ENCODE measurements at regions not wholly inside any gene's neighbourhood (a gene's known extent, or its start where the extent isn't known, plus 50 kb on each side); places are given as distances from the start of the nearest gene placed in this dataset.

DNA sequence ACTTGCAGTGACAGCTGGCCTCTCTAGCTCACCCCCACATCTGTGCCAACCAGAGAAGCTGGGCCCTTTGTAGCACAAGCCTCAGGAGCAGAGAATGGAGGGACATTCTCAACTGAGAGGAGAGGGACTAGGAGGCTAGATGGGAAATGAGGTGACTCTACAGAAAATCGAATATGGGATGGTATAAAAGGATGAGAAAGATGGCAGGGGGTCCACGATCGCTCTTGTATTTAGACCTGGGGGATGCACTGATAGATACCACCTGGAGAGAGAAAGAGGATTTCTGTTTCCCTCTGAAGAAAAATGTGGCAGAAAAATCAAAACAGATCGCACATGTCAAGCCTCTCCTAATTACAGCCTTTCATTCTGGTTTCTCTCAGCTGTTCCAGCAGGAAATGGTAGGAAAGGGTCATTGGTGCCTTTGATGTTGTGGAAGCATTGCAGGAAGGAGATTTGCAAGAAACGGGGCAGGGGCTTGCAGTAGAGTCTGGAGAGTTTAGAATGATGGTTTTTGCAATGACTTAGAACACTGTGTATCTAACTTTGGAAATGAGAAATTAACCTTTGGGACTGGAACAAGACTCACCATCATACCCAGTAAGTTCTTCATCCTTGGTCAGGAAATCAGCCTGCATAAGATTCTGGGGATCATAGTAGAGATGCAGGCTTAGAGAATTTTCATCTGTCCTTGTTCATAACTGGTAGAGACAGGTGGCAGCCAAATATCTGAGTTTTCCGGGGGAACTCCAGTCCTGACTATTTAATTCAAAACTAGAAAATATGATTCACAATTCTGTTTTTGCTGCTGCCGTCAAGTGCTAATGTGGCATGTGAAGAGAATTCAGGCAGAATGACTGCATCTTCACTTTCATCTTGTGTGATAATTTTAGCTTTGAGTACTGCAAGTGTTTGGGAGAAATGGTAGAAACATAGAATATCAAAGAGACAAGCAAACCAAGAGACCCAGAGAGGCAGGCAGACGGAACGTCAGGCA is 98.8 kb downstream of the DAD1 start (continued):
- no peak for TF ChIP-seq FOXA2 (IDR thresholded peaks at IDR 0.05)

DNA sequence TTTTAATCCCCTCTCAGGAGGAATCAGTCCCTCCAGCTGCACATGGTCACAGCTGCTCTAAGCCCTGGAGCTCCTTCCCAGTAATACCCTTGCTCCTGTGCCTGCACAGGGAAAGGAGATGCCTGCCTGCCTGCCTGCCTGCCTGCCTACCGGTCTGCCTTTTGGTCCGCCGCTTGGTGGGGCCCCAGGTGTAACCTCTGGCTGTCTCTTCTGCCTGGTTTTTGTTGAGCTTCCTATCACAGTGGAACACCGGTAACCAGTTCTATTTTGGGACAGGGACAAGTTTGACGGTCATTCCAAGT is 99.8 kb downstream of the DAD1 start:
- Histone ChIP-seq H3K27me3 (ENCODE audit: control insufficient read depth in 4 of 4, insufficient read depth in 4 of 4, low read length in 3 of 4) (peaks cover 0 to 8% (median 1%) of the 10 kb centered on the region in 4 donors), H3K9ac (ENCODE audit: low read depth in 1 of 2, low read length in 2 of 2) (no peak overlapping the region), H3K4me3 (ENCODE audit: low read depth in 1 of 3, low read length in 3 of 3) (no peak overlapping the region), H3K27ac (ENCODE audit: low read depth in 1 of 2, low read length in 2 of 2) (no peak overlapping the region), H3K4me1 (ENCODE audit: control insufficient read depth in 4 of 4, insufficient read depth in 4 of 4, low read length in 3 of 4) (no peaks in the 10 kb centered on the region), H3K36me3 (ENCODE audit: control insufficient read depth in 4 of 4, insufficient read depth in 3 of 4, low read depth in 1 of 4, low read length in 3 of 4) (no peaks in the 10 kb centered on the region), H3K9me3 (ENCODE audit: control insufficient read depth in 4 of 4, low read length in 3 of 4) (no peaks in the 10 kb centered on the region)
- TF ChIP-seq GABPA (IDR thresholded peaks at IDR 0.05 in 1 of 2, conservative IDR thresholded peaks at IDR 0.05 in 1 of 2), result no peak
- TF ChIP-seq YY1 (IDR thresholded peaks at IDR 0.05), result no peak
- no peak for TF ChIP-seq NR2F2 (IDR thresholded peaks at IDR 0.05)
- TF ChIP-seq, protein P1, sequence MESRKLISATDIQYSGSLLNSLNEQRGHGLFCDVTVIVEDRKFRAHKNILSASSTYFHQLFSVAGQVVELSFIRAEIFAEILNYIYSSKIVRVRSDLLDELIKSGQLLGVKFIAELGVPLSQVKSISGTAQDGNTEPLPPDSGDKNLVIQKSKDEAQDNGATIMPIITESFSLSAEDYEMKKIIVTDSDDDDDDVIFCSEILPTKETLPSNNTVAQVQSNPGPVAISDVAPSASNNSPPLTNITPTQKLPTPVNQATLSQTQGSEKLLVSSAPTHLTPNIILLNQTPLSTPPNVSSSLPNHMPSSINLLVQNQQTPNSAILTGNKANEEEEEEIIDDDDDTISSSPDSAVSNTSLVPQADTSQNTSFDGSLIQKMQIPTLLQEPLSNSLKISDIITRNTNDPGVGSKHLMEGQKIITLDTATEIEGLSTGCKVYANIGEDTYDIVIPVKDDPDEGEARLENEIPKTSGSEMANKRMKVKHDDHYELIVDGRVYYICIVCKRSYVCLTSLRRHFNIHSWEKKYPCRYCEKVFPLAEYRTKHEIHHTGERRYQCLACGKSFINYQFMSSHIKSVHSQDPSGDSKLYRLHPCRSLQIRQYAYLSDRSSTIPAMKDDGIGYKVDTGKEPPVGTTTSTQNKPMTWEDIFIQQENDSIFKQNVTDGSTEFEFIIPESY (IDR thresholded peaks at IDR 0.05), result no peak
- TF ChIP-seq FOXA2 (IDR thresholded peaks at IDR 0.05), result no peak
- TF ChIP-seq, protein P2, sequence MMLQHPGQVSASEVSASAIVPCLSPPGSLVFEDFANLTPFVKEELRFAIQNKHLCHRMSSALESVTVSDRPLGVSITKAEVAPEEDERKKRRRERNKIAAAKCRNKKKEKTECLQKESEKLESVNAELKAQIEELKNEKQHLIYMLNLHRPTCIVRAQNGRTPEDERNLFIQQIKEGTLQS (IDR thresholded peaks at IDR 0.05), result no peak
- TF ChIP-seq FOXA1 (IDR thresholded peaks at IDR 0.05), result no peak
- TF ChIP-seq HNF4A (conservative IDR thresholded peaks at IDR 0.05), result no peak
- TF ChIP-seq, protein P3, sequence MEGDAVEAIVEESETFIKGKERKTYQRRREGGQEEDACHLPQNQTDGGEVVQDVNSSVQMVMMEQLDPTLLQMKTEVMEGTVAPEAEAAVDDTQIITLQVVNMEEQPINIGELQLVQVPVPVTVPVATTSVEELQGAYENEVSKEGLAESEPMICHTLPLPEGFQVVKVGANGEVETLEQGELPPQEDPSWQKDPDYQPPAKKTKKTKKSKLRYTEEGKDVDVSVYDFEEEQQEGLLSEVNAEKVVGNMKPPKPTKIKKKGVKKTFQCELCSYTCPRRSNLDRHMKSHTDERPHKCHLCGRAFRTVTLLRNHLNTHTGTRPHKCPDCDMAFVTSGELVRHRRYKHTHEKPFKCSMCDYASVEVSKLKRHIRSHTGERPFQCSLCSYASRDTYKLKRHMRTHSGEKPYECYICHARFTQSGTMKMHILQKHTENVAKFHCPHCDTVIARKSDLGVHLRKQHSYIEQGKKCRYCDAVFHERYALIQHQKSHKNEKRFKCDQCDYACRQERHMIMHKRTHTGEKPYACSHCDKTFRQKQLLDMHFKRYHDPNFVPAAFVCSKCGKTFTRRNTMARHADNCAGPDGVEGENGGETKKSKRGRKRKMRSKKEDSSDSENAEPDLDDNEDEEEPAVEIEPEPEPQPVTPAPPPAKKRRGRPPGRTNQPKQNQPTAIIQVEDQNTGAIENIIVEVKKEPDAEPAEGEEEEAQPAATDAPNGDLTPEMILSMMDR (IDR thresholded peaks at IDR 0.05; ENCODE audit: low read depth, low read length, missing input control), result no peak
- no peak for TF ChIP-seq SP1 (IDR thresholded peaks at IDR 0.05)
- TF ChIP-seq RXRA (IDR thresholded peaks at IDR 0.05), result no peak
- TF ChIP-seq RAD21 (IDR thresholded peaks at IDR 0.05), result no peak
- no peak for TF ChIP-seq JUND (IDR thresholded peaks at IDR 0.05)
- TF ChIP-seq, protein P4, sequence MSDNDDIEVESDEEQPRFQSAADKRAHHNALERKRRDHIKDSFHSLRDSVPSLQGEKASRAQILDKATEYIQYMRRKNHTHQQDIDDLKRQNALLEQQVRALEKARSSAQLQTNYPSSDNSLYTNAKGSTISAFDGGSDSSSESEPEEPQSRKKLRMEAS (IDR thresholded peaks at IDR 0.05), result no peak
- no peak for TF ChIP-seq EGR1 (IDR thresholded peaks at IDR 0.05; ENCODE audit: low read depth in 2 of 2)
- TF ChIP-seq HNF4G (IDR thresholded peaks at IDR 0.05), result no peak
- TF ChIP-seq, protein P5, sequence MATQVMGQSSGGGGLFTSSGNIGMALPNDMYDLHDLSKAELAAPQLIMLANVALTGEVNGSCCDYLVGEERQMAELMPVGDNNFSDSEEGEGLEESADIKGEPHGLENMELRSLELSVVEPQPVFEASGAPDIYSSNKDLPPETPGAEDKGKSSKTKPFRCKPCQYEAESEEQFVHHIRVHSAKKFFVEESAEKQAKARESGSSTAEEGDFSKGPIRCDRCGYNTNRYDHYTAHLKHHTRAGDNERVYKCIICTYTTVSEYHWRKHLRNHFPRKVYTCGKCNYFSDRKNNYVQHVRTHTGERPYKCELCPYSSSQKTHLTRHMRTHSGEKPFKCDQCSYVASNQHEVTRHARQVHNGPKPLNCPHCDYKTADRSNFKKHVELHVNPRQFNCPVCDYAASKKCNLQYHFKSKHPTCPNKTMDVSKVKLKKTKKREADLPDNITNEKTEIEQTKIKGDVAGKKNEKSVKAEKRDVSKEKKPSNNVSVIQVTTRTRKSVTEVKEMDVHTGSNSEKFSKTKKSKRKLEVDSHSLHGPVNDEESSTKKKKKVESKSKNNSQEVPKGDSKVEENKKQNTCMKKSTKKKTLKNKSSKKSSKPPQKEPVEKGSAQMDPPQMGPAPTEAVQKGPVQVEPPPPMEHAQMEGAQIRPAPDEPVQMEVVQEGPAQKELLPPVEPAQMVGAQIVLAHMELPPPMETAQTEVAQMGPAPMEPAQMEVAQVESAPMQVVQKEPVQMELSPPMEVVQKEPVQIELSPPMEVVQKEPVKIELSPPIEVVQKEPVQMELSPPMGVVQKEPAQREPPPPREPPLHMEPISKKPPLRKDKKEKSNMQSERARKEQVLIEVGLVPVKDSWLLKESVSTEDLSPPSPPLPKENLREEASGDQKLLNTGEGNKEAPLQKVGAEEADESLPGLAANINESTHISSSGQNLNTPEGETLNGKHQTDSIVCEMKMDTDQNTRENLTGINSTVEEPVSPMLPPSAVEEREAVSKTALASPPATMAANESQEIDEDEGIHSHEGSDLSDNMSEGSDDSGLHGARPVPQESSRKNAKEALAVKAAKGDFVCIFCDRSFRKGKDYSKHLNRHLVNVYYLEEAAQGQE (IDR thresholded peaks at IDR 0.05), result no peak
- DNase-seq (ENCODE audit: low spot score), result no peak
- 54% methylated on average over 5 of the region's 5 CpGs for WGBS

Data from liver (tissue), 8 donors.